HEK293 (cell line): ENCODE measurements at regions not wholly inside any gene's neighbourhood (a gene's known extent, or its start where the extent isn't known, plus 50 kb on each side); places are given as distances from the start of the nearest gene placed in this dataset.

Source experiments
- CTCF ChIA-PET: fragments of 350-600 bp; formaldehyde crosslinking; extraction: SDS; loops from one replicate; lab custom pipeline; 2021; ENCODE audit warnings: antibody characterized with exemption; lab: Yijun Ruan, JAX
- POLR2A ChIA-PET: fragments of 300-600 bp; formaldehyde crosslinking; extraction: SDS; loops from one replicate; lab custom pipeline; 2020; ENCODE audit warnings: antibody characterized with exemption, inconsistent platforms; lab: Yijun Ruan, JAX
- H3K27ac ChIP-seq: fragments of 200-500 bp; sonication (Bioruptor generic); 2 replicates; pipeline ENCODE4 v1.5.1; 2014; ENCODE audit warnings: low read depth, low read length, control low read depth, inconsistent platforms; ENCODE audit errors: extremely low read depth
- H3K36me3 ChIP-seq, 2 experiments: fragments of 200-500 bp in 1 of 2; sonication (Bioruptor generic) in 1 of 2; 1 replicate in 1 of 2; 2 replicates in 1 of 2; pipeline ENCODE4 v1.5.1; 2014 to 2017; ENCODE audit warnings: inconsistent platforms in 2 of 2, low read length in 2 of 2; ENCODE audit not compliant: control insufficient read depth in 2 of 2, insufficient read depth in 1 of 2
- H3K4me1 ChIP-seq: fragments of 200-500 bp; sonication (Bioruptor generic); 2 replicates; pipeline ENCODE4 v1.5.1; 2014; ENCODE audit warnings: mild to moderate bottlenecking, low read length, inconsistent platforms; ENCODE audit not compliant: control insufficient read depth, insufficient read depth
- H3K4me3 ChIP-seq: 2 replicates; pipeline ENCODE4 v1.5.1; 2011; ENCODE audit warnings: low read depth, mild to moderate bottlenecking, control low read depth, low read length, moderate library complexity
- H3K9me3 ChIP-seq: fragments of 200-500 bp; sonication (Bioruptor generic); 2 replicates; pipeline ENCODE4 v1.5.1; 2014; ENCODE audit warnings: low read depth, low read length, inconsistent platforms; ENCODE audit not compliant: control insufficient read depth, insufficient read depth
- CTCF ChIP-seq: fragments of 450-650 bp; formaldehyde crosslinking; IDR thresholded peaks from 2 replicates; pipeline ENCODE4 v1.5.1; 2016; ENCODE audit warnings: missing biosample characterization, missing genetic modification characterization
- HOXC10 ChIP-seq: sonication (generic); formaldehyde crosslinking; IDR thresholded peaks from 2 replicates; pipeline ENCODE4 v1.8.1; 2023; ENCODE audit warnings: mild to moderate bottlenecking, missing genetic modification reagents
- YY1 ChIP-seq: fragments of 450-650 bp; formaldehyde crosslinking; IDR thresholded peaks from 2 replicates; pipeline ENCODE4 v1.5.1; 2018; ENCODE audit warnings: missing biosample characterization, missing genetic modification characterization
- ZBTB1 ChIP-seq: fragments of 450-650 bp; formaldehyde crosslinking; IDR thresholded peaks from 2 replicates; pipeline ENCODE4 v1.5.1; 2016; ENCODE audit warnings: missing biosample characterization, missing genetic modification characterization
- ZBTB17 ChIP-seq: fragments of 450-650 bp; formaldehyde crosslinking; IDR thresholded peaks from 2 replicates; pipeline ENCODE4 v1.5.1; 2016; ENCODE audit warnings: missing biosample characterization, missing genetic modification characterization
- ZBTB49 ChIP-seq: fragments of 450-650 bp; formaldehyde crosslinking; IDR thresholded peaks from 2 replicates; pipeline ENCODE4 v1.5.1; 2016; ENCODE audit warnings: missing biosample characterization, missing genetic modification characterization, low read depth
- ZFP3 ChIP-seq: fragments of 450-650 bp; formaldehyde crosslinking; IDR thresholded peaks from 2 replicates; pipeline ENCODE4 v1.5.1; 2016; ENCODE audit warnings: low read depth, missing biosample characterization, missing genetic modification characterization
- ZFP69B ChIP-seq: fragments of 450-650 bp; formaldehyde crosslinking; IDR thresholded peaks from 2 replicates; pipeline ENCODE4 v1.5.1; 2016; ENCODE audit warnings: missing biosample characterization, missing genetic modification characterization
- ZNF132 ChIP-seq: fragments of 450-650 bp; formaldehyde crosslinking; IDR thresholded peaks from 2 replicates; pipeline ENCODE4 v1.5.1; 2017; ENCODE audit warnings: missing biosample characterization, missing genetic modification characterization, borderline replicate concordance
- ZNF175 ChIP-seq: fragments of 450-650 bp; formaldehyde crosslinking; IDR thresholded peaks from 2 replicates; pipeline ENCODE4 v1.5.1; 2016; ENCODE audit warnings: missing biosample characterization, missing genetic modification characterization
- ZNF324 ChIP-seq: fragments of 450-650 bp; formaldehyde crosslinking; IDR thresholded peaks from 2 replicates; pipeline ENCODE4 v1.5.1; 2016; ENCODE audit warnings: missing biosample characterization, missing genetic modification characterization
- ZNF416 ChIP-seq: fragments of 450-650 bp; formaldehyde crosslinking; IDR thresholded peaks from 2 replicates; pipeline ENCODE4 v1.5.1; 2016; ENCODE audit warnings: missing biosample characterization, missing genetic modification characterization
- ZNF549 ChIP-seq: fragments of 450-650 bp; IDR thresholded peaks from 2 replicates; pipeline ENCODE4 v1.5.1; 2018; ENCODE audit warnings: missing biosample characterization, missing genetic modification characterization, mild to moderate bottlenecking, inconsistent platforms, moderate library complexity
- ZNF624 ChIP-seq: fragments of 450-650 bp; formaldehyde crosslinking; IDR thresholded peaks from 2 replicates; pipeline ENCODE4 v1.5.1; 2017; ENCODE audit warnings: missing biosample characterization, missing genetic modification characterization
- ZNF660 ChIP-seq: fragments of 450-650 bp; IDR thresholded peaks from 2 replicates; pipeline ENCODE4 v1.5.1; 2018; ENCODE audit warnings: missing biosample characterization, mild to moderate bottlenecking, missing genetic modification characterization
- ZNF791 ChIP-seq: fragments of 450-650 bp; formaldehyde crosslinking; IDR thresholded peaks from 2 replicates; pipeline ENCODE4 v1.5.1; 2016; ENCODE audit warnings: missing biosample characterization, missing genetic modification characterization
- TF ChIP-seq, protein P1 (sequence below): fragments of 450-650 bp; formaldehyde crosslinking; IDR thresholded peaks from 2 replicates; pipeline ENCODE4 v1.5.1; 2016; ENCODE audit warnings: missing biosample characterization, missing genetic modification characterization
- TF ChIP-seq, protein P2 (sequence below): fragments of 450-650 bp; formaldehyde crosslinking; IDR thresholded peaks from 2 replicates; pipeline ENCODE4 v1.5.1; 2016; ENCODE audit warnings: missing biosample characterization, missing genetic modification characterization
- TF ChIP-seq, protein P3 (sequence below): fragments of 450-650 bp; formaldehyde crosslinking; IDR thresholded peaks from 2 replicates; pipeline ENCODE4 v1.5.1; 2016; ENCODE audit warnings: missing biosample characterization, missing genetic modification characterization
- TF ChIP-seq, protein P4 (sequence below): fragments of 450-650 bp; formaldehyde crosslinking; IDR thresholded peaks from 2 replicates; pipeline ENCODE4; 2016; ENCODE audit warnings: missing biosample characterization, missing genetic modification characterization

DNA sequence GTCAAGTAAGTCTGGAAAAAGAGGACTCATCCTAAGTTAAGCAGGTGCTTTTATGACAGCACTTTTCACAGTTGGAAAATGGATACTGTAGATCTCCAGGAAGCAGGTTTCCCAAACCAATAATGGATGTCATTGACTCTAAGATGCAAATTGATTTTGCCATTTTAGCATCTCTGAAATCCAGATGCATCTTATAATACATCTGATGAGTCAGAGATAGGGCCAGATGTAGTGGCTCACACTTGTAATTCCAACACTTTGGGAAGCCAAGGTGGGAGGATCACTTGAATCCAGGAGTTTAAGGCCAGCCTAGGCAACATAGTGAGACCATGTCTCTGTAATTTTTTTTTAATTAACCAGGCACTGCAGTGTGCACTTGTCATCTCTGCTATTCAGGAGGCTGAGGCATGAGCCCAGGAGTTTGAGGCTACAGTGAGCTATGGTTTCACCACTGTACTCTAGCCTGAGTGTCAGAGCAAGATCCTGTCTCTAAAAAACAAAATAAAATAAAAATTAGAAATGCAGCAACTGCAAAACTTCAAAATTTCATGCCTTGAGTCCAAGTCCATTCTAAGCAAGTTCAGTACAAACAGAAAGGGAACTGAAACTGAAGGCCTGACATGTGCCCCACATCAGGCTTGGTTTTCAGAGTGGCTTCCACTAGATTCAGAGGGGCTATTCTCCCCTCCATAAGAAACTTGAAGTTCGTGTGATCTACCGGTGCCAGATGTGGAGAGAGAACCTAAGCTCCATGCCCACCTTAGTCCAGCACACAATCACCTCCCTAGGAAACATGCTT lies 267.8 kb upstream of the NCKAP5 start (continued):
- TF ChIP-seq, protein P1, sequence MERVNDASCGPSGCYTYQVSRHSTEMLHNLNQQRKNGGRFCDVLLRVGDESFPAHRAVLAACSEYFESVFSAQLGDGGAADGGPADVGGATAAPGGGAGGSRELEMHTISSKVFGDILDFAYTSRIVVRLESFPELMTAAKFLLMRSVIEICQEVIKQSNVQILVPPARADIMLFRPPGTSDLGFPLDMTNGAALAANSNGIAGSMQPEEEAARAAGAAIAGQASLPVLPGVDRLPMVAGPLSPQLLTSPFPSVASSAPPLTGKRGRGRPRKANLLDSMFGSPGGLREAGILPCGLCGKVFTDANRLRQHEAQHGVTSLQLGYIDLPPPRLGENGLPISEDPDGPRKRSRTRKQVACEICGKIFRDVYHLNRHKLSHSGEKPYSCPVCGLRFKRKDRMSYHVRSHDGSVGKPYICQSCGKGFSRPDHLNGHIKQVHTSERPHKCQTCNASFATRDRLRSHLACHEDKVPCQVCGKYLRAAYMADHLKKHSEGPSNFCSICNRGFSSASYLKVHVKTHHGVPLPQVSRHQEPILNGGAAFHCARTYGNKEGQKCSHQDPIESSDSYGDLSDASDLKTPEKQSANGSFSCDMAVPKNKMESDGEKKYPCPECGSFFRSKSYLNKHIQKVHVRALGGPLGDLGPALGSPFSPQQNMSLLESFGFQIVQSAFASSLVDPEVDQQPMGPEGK (tag by site-specific recombination) = no peak
- TF ChIP-seq ZNF324 (tag by site-specific recombination) = no peak
- no peak for TF ChIP-seq ZNF624 (tag by site-specific recombination)
- no peak for TF ChIP-seq ZNF660 (tag by site-specific recombination)
- TF ChIP-seq, all 188 proteins: peak for 0

GRCh38 chr2:133836691-133837345 lies 268.6 kb upstream of the NCKAP5 start:
- no peaks in the 10 kb centered on the region for H3K9me3 ChIP-seq
- H3K36me3 ChIP-seq = no peaks in the 10 kb centered on the region
- no peak overlapping the region for H3K4me3 ChIP-seq
- POLR2A ChIA-PET = no interaction called here
- TF ChIP-seq, protein P1 (tag by site-specific recombination) = no peak
- TF ChIP-seq YY1 (tag by site-specific recombination) (no peak), ZNF132 (tag by site-specific recombination) (no peak), CTCF (tag by site-specific recombination) (no peak), ZFP3 (no peak), ZBTB17 (tag by site-specific recombination) (no peak), ZBTB1 (tag by site-specific recombination) (no peak), HOXC10 (no peak), ZNF416 (no peak), ZNF791 (tag by site-specific recombination) (no peak), ZFP69B (tag by site-specific recombination) (no peak), ZBTB49 (tag by site-specific recombination) (no peak), ZNF175 (tag by site-specific recombination) (no peak), ZNF549 (tag by site-specific recombination) (no peak)
- TF ChIP-seq, protein P2, sequence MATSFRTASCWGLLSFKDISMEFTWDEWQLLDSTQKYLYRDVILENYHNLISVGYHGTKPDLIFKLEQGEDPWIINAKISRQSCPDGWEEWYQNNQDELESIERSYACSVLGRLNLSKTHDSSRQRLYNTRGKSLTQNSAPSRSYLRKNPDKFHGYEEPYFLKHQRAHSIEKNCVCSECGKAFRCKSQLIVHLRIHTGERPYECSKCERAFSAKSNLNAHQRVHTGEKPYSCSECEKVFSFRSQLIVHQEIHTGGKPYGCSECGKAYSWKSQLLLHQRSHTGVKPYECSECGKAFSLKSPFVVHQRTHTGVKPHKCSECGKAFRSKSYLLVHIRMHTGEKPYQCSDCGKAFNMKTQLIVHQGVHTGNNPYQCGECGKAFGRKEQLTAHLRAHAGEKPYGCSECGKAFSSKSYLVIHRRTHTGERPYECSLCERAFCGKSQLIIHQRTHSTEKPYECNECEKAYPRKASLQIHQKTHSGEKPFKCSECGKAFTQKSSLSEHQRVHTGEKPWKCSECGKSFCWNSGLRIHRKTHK (tag by site-specific recombination) = no peak
- TF ChIP-seq, protein P3, sequence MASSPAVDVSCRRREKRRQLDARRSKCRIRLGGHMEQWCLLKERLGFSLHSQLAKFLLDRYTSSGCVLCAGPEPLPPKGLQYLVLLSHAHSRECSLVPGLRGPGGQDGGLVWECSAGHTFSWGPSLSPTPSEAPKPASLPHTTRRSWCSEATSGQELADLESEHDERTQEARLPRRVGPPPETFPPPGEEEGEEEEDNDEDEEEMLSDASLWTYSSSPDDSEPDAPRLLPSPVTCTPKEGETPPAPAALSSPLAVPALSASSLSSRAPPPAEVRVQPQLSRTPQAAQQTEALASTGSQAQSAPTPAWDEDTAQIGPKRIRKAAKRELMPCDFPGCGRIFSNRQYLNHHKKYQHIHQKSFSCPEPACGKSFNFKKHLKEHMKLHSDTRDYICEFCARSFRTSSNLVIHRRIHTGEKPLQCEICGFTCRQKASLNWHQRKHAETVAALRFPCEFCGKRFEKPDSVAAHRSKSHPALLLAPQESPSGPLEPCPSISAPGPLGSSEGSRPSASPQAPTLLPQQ (tag by site-specific recombination) = no peak
- TF ChIP-seq, protein P4, sequence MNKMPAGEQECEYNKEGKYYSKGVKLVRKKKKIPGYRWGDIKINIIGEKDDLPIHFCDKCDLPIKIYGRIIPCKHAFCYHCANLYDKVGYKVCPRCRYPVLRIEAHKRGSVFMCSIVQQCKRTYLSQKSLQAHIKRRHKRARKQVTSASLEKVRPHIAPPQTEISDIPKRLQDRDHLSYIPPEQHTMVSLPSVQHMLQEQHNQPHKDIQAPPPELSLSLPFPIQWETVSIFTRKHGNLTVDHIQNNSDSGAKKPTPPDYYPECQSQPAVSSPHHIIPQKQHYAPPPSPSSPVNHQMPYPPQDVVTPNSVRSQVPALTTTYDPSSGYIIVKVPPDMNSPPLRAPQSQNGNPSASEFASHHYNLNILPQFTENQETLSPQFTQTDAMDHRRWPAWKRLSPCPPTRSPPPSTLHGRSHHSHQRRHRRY (tag by site-specific recombination) = no peak
- no peaks in the 10 kb centered on the region for H3K4me1 ChIP-seq
- no peak overlapping the region for H3K27ac ChIP-seq
- CTCF ChIA-PET = interaction anchor here (0.8 to 2.2 kb wide), 2 partner anchors 8 to 1290 kb away, joined by 3 to 8 read pairs; no protein-coding TSS in a partner anchor
